ENCODE measurements at regions not wholly inside any gene's neighbourhood (a gene's known extent, or its start where the extent isn't known, plus 50 kb on each side); places are given as distances from the start of the nearest gene placed in this dataset.

- TF ChIP-seq CTCF (IDR thresholded peaks at IDR 0.05; ENCODE audit: poor library complexity, severe bottlenecking), result no peak
- TF ChIP-seq POLR2AphosphoS5 (IDR thresholded peaks at IDR 0.05), result peak; percentile 64
- no peak for TF ChIP-seq MXI1 (conservative IDR thresholded peaks at IDR 0.05; ENCODE audit: poor library complexity, severe bottlenecking)
These were observed 1145.4 kb upstream of the TMEM132C start for GRCh38 chr12:127121494-127122084.
